Neuron (in vitro differentiated cells): ENCODE measurements at regions not wholly inside any gene's neighbourhood (a gene's known extent, or its start where the extent isn't known, plus 50 kb on each side); places are given as distances from the start of the nearest gene placed in this dataset.
"Not testable (repeated sequence)": the region's sequence is repeated elsewhere in the genome, so short reads cannot be mapped to it uniquely, and the experiment has no call there.

ENCODE experiments used
- H2AFZ ChIP-seq: one replicate; pipeline ENCODE4 v1.6.1; 2013; ENCODE audit warnings: low read depth, mild to moderate bottlenecking, inconsistent platforms, low read length, moderate library complexity
- H3K27me3 ChIP-seq: one replicate; pipeline ENCODE4 v1.6.1; 2013; ENCODE audit warnings: low read length; ENCODE audit not compliant: insufficient read depth
- H3K36me3 ChIP-seq: one replicate; pipeline ENCODE4 v1.6.1; 2013; ENCODE audit warnings: low read length; ENCODE audit not compliant: insufficient read depth
- H3K4me1 ChIP-seq: one replicate; pipeline ENCODE4 v1.6.1; 2013; ENCODE audit warnings: low read length; ENCODE audit not compliant: insufficient read depth
- H3K4me3 ChIP-seq: 2 replicates; pipeline ENCODE4 v1.5.1; 2013; ENCODE audit warnings: mild to moderate bottlenecking, low read length, moderate library complexity
- H3K9me3 ChIP-seq: one replicate; pipeline ENCODE4 v1.6.1; 2013; ENCODE audit warnings: low read length

DNA sequence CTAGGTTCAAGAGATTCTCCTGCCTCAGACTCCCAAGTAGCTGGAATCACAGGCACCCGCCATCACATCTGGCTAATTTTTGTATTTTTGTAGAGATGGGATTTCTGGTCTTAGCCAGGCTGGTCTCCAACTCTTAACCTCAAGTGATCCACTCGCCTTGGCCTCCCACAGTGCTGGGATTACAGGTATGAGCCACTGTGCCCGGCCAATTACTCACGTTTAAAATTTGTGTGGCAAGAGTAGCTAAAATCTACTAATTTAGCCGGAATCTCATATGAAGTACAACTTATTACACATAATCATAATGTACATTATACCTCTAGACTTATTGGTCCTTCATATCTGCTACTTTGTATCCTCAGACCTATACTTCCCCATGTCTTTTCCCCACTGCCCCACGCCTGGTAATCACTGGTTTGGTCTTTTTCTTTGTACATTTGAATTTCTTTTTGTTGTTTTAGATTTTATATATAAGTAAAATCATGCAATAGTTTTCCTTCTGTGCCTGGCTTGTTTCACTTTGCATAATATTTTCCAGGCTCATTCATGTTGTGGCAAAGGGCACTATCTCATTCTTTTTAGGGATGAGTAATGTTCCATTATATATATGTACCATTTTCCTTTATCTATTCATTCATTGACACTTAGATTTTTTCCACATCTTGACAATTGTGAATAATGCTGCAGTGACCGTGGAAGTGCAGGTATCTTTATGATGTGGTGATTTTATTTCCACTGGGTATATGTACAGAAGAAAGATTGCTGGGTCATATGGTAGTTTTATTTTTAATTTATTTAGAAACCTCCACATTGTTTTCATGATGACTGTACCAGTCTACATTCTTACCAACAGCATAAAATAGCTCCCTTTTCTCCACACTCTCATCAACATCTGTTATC, 605.0 kb upstream of the CBLB start:
- Histone ChIP-seq H3K9me3 (no peaks in the 10 kb centered on the region), H3K36me3 (no peaks in the 10 kb centered on the region), H3K4me3 (no peak overlapping the region), H3K4me1 (no peaks in the 10 kb centered on the region), H3K27me3 (no peaks in the 10 kb centered on the region), H2AFZ (no peak overlapping the region)

GRCh38 chr3:106482451-106482850, 613.6 kb upstream of the CBLB start:
- Histone ChIP-seq H2AFZ (no peak overlapping the region), H3K4me3 (no peak overlapping the region), H3K4me1 (peaks cover 7% of the 10 kb centered on the region), H3K36me3 (no peaks in the 10 kb centered on the region), H3K9me3 (no peaks in the 10 kb centered on the region), H3K27me3 (no peaks in the 10 kb centered on the region)

GRCh38 chr3:106485217-106485616, 616.4 kb upstream of the CBLB start:
- H3K4me3 ChIP-seq = no peak overlapping the region
- H3K36me3 ChIP-seq = no peaks in the 10 kb centered on the region
- no peaks in the 10 kb centered on the region for H3K27me3 ChIP-seq

DNA sequence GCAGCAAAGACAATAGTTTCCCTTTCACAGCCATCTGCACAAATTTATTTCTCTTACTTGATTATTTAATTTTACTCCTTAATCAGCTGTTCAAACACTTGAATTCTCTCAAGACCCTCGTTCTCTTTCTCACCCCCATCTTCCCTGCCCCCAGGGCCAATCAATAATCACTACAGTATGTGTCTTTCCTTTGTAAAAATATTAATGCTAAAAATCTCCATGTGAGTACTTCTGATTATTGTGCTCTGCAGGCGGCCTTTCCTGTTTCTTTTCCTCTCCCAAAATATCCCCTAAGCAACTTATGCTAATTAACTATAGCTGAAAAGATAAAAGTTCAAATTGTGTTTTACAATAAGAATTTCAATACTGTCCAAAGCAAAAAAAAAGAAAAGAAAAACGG, 617.0 kb upstream of the CBLB start:
- H3K27me3 ChIP-seq = no peaks in the 10 kb centered on the region
- no peak overlapping the region for H2AFZ ChIP-seq
- no peaks in the 10 kb centered on the region for H3K36me3 ChIP-seq
- H3K4me1 ChIP-seq = peaks cover 7% of the 10 kb centered on the region
- no peaks in the 10 kb centered on the region for H3K9me3 ChIP-seq
- no peak overlapping the region for H3K4me3 ChIP-seq

More at GRCh38 chr3:106485217-106485616, 616.4 kb upstream of the CBLB start:
- H3K4me1 ChIP-seq = peaks cover 7% of the 10 kb centered on the region
- H3K9me3 ChIP-seq = no peaks in the 10 kb centered on the region
- no peak overlapping the region for H2AFZ ChIP-seq

DNA sequence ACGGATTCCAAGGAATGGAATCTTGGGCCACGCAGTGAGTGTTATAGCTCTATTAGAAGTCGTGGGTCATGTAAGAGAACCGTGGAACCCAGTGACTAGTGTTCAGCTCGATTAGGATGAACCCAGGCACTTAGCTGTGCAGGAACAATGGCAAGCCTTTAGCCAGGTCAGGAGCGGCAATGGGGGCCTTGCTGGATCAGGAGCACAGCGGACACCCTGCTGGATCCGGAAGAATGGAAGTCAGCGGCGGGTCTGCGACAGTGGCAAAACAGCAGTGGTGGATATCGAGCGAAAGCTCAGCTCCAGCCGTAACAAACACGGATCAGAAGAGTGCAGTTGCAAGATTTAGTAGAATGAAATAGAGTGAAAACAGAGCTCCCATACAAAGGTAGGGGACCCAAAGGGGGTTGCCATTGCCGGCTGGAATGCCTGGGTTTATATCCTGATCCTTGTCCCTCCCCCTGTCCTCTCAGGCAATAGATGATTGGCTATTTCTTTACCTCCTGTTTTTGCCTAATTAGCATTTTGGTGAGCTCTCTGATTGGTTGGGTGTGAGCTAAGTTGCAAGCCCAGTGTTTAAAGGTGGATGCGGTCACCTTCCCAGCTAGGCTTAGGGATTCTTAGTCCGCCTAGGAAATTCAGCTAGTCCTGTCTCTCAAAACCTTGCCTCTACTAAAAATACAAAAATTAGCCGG, 618.3 kb upstream of the CBLB start:
- H3K27me3 ChIP-seq, H3K36me3 ChIP-seq, H3K4me3 ChIP-seq, H3K4me1 ChIP-seq, H3K9me3 ChIP-seq, H2AFZ ChIP-seq: not testable (repeated sequence)

DNA sequence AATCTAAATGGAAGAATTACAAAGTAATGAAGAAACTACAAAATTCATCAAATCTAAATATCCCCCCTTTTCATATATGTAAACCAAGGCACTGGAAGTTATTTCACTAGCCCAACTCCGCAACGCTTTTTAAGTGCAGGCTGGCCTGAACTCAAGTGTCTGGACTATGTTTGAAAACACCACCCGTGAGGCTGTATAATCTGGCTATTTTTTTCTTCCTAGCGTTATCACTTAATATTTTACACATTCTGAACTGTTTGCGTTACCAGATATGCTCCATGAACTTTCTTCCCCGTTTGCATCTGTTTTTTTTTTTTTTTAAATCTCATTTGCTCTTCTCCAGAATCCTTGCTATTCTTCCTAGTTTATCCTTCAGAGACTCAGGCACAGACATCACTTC, 619.5 kb upstream of the CBLB start:
- no peaks in the 10 kb centered on the region for H3K36me3 ChIP-seq
- no peak overlapping the region for H3K4me3 ChIP-seq
- peaks cover 3% of the 10 kb centered on the region for H3K4me1 ChIP-seq
- no peak overlapping the region for H2AFZ ChIP-seq
- H3K27me3 ChIP-seq = no peaks in the 10 kb centered on the region
- no peaks in the 10 kb centered on the region for H3K9me3 ChIP-seq

GRCh38 chr3:106491796-106492195, 623.0 kb upstream of the CBLB start:
- H3K9me3 ChIP-seq = no peaks in the 10 kb centered on the region
- no peaks in the 10 kb centered on the region for H3K4me1 ChIP-seq
- H3K4me3 ChIP-seq = no peak overlapping the region
- no peaks in the 10 kb centered on the region for H3K27me3 ChIP-seq
- H2AFZ ChIP-seq = no peak overlapping the region
- H3K36me3 ChIP-seq = no peaks in the 10 kb centered on the region

GRCh38 chr3:106508331-106508893, 639.6 kb upstream of the CBLB start:
- Histone ChIP-seq H3K27me3 (no peaks in the 10 kb centered on the region), H3K4me3 (no peak overlapping the region), H3K9me3 (no peaks in the 10 kb centered on the region), H2AFZ (no peak overlapping the region), H3K4me1 (no peaks in the 10 kb centered on the region), H3K36me3 (no peaks in the 10 kb centered on the region)

DNA sequence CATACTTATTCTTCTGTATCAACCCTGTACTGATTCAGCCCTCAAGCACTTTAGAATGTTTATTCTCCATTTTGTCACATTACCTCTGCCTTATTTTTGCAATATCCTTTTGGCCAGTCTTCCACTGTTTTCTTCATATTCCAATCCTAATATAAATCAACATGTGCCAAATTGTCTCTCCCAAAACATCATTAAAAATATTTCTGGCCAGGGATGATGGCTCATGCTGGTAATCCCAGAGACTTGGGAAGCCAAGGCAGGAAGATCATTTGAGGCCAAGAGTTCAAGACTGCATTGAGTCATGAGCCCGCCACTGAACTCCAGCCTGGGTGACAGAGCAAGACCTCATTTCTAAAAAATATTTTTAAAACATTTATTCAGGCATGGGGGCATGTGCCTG, 641.4 kb upstream of the CBLB start:
- Histone ChIP-seq H3K4me1 (no peaks in the 10 kb centered on the region), H3K9me3 (no peaks in the 10 kb centered on the region), H2AFZ (no peak overlapping the region), H3K4me3 (no peak overlapping the region), H3K27me3 (no peaks in the 10 kb centered on the region), H3K36me3 (no peaks in the 10 kb centered on the region)

GRCh38 chr3:106512846-106513245, 644.0 kb upstream of the CBLB start:
- H2AFZ ChIP-seq = no peak overlapping the region
- H3K4me1 ChIP-seq = peaks cover 3% of the 10 kb centered on the region
- H3K4me3 ChIP-seq = no peak overlapping the region
- H3K27me3 ChIP-seq = no peaks in the 10 kb centered on the region
- H3K9me3 ChIP-seq = no peaks in the 10 kb centered on the region
- no peaks in the 10 kb centered on the region for H3K36me3 ChIP-seq

- Histone ChIP-seq H3K9me3 (no peaks in the 10 kb centered on the region), H2AFZ (no peak overlapping the region), H3K27me3 (no peaks in the 10 kb centered on the region), H3K4me1 (peaks cover 10% of the 10 kb centered on the region), H3K4me3 (no peak overlapping the region), H3K36me3 (no peaks in the 10 kb centered on the region)
These were observed 645.6 kb upstream of the CBLB start for GRCh38 chr3:106514431-106514830.

DNA sequence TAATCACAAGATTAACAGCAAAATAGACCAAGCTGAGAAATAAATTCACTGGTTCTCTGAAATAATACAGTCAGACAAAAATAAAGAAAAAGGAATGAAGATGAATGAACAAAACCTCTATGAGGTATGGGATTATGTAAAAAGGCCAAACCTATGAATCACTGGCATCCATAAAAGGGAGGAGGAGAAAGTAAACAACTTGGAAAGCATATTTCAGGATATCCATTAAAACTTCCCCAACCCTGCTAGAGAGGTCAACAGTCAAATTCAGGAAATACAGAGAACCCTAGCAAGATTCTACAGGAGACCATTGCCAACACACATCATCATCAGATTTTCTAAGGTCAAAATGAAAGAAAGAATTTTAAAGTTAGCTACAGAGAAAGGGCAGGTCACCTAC, 649.7 kb upstream of the CBLB start:
- H3K4me1 ChIP-seq = peaks cover 10% of the 10 kb centered on the region
- no peaks in the 10 kb centered on the region for H3K9me3 ChIP-seq
- H3K4me3 ChIP-seq = no peak overlapping the region
- no peaks in the 10 kb centered on the region for H3K27me3 ChIP-seq
- H3K36me3 ChIP-seq = no peaks in the 10 kb centered on the region
- no peak overlapping the region for H2AFZ ChIP-seq

- Histone ChIP-seq H3K4me1 (peaks cover 10% of the 10 kb centered on the region), H3K27me3 (no peaks in the 10 kb centered on the region), H3K9me3 (no peaks in the 10 kb centered on the region), H2AFZ (no peak overlapping the region), H3K36me3 (no peaks in the 10 kb centered on the region), H3K4me3 (no peak overlapping the region)
These were observed 653.6 kb upstream of the CBLB start for GRCh38 chr3:106522397-106522796.
